ENCODE measurements at regions not wholly inside any gene's neighbourhood (a gene's known extent, or its start where the extent isn't known, plus 50 kb on each side); places are given as distances from the start of the nearest gene placed in this dataset.
"Not testable (repeated sequence)": the region's sequence is repeated elsewhere in the genome, so short reads cannot be mapped to it uniquely, and the experiment has no call there.

- no peaks in the 10 kb centered on the region for H3K9me2 ChIP-seq (replicated peaks; ENCODE audit: low read depth, low read length)
These were observed 198.1 kb downstream of the ENC1 start for GRCh38 chr5:74442466-74442865.

DNA sequence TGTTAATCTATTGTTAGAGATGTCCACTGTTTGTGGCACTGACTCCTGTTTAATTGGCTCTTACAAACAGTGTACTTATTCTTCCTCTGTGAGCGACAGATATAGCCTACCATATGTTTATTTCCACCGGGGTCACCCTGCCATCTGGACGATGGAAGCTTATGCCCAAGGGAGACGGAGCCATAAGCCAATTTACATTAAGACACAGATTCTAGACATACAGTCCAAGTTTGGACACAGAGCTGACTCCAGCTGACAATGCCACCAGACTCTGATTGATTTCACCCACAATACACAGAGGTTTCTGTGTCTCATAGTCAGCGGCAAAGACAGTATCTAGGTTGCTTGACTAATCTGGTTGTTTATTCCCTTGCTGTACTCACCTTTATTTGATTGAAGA lies 198.9 kb downstream of the ENC1 start:
- H2AFZ ChIP-seq (ENCODE audit: low read length) = no peak overlapping the region
- no peak overlapping the region for H3K9ac ChIP-seq (ENCODE audit: low read depth, low read length, poor library complexity, severe bottlenecking)
- H4K20me1 ChIP-seq (ENCODE audit: insufficient read depth, low read length, poor library complexity, severe bottlenecking) = no peaks in the 10 kb centered on the region
- no peaks in the 10 kb centered on the region for H3K4me1 ChIP-seq (ENCODE audit: insufficient read depth, low read length, poor library complexity, severe bottlenecking)
- no peaks in the 10 kb centered on the region for H3K36me3 ChIP-seq (ENCODE audit: insufficient read depth, low read length)
- H3K27me3 ChIP-seq (ENCODE audit: insufficient read depth, low read length, poor library complexity, severe bottlenecking) = no peaks in the 10 kb centered on the region
- H3K4me3 ChIP-seq (ENCODE audit: low read length, poor library complexity, severe bottlenecking) = no peak overlapping the region
- no peak overlapping the region for H3K4me2 ChIP-seq (ENCODE audit: low read depth, low read length, poor library complexity, severe bottlenecking)
- H3K9me3 ChIP-seq (ENCODE audit: insufficient read depth, low read depth, low read length) = no peaks in the 10 kb centered on the region
- no peaks in the 10 kb centered on the region for H3K9me2 ChIP-seq (replicated peaks; ENCODE audit: low read depth, low read length)
- TF ChIP-seq CTCF (conservative IDR thresholded peaks at IDR 0.05; ENCODE audit: low read length) (no peak), EZH2phosphoT487 (IDR thresholded peaks at IDR 0.05; ENCODE audit: borderline replicate concordance) (no peak)
- no peaks in the 10 kb centered on the region for H3F3A ChIP-seq (ENCODE audit: low read depth)
- no peaks in the 10 kb centered on the region for H3K79me2 ChIP-seq (ENCODE audit: insufficient read depth, low read length)

More at GRCh38 chr5:74442466-74442865, 198.1 kb downstream of the ENC1 start:
- H3K4me2 ChIP-seq (ENCODE audit: low read depth, low read length, poor library complexity, severe bottlenecking) = no peak overlapping the region
- H3F3A ChIP-seq (ENCODE audit: low read depth) = no peaks in the 10 kb centered on the region
- H3K4me1 ChIP-seq (ENCODE audit: insufficient read depth, low read length, poor library complexity, severe bottlenecking) = no peaks in the 10 kb centered on the region
- no peak overlapping the region for H2AFZ ChIP-seq (ENCODE audit: low read length)
- no peak overlapping the region for H3K9ac ChIP-seq (ENCODE audit: low read depth, low read length, poor library complexity, severe bottlenecking)
- H3K79me2 ChIP-seq (ENCODE audit: insufficient read depth, low read length) = no peaks in the 10 kb centered on the region
- H3K9me3 ChIP-seq (ENCODE audit: insufficient read depth, low read depth, low read length) = no peaks in the 10 kb centered on the region
- H4K20me1 ChIP-seq (ENCODE audit: insufficient read depth, low read length, poor library complexity, severe bottlenecking) = no peaks in the 10 kb centered on the region
- no peaks in the 10 kb centered on the region for H3K36me3 ChIP-seq (ENCODE audit: insufficient read depth, low read length)
- TF ChIP-seq EZH2phosphoT487 (IDR thresholded peaks at IDR 0.05; ENCODE audit: borderline replicate concordance) (no peak), CTCF (conservative IDR thresholded peaks at IDR 0.05; ENCODE audit: low read length) (no peak)
- H3K27me3 ChIP-seq (ENCODE audit: insufficient read depth, low read length, poor library complexity, severe bottlenecking) = no peaks in the 10 kb centered on the region
- no peak overlapping the region for H3K4me3 ChIP-seq (ENCODE audit: low read length, poor library complexity, severe bottlenecking)

DNA sequence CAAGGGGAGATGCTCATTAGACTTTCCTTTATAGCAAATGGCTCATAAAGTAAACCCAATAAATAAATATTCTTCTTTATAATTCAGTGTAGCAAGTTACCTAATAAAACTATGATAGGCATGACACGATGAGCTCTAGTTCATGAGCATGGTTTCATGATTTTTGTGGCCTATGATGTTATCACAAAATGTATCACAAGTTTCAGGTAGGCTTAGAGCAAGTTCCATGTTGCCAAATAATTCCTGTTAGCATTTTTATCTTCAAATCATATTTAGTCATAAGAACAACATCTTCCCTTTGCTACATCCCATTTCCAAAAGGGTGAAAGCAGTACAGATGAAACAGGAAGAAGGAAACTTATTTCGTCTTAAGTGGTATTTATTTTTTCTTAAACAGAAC lies 200.2 kb downstream of the ENC1 start:
- no peaks in the 10 kb centered on the region for H3K36me3 ChIP-seq (ENCODE audit: insufficient read depth, low read length)
- H3K27me3 ChIP-seq (ENCODE audit: insufficient read depth, low read length, poor library complexity, severe bottlenecking) = no peaks in the 10 kb centered on the region
- H3K9me2 ChIP-seq (replicated peaks; ENCODE audit: low read depth, low read length) = no peaks in the 10 kb centered on the region
- no peaks in the 10 kb centered on the region for H3K9me3 ChIP-seq (ENCODE audit: insufficient read depth, low read depth, low read length)
- H3K79me2 ChIP-seq (ENCODE audit: insufficient read depth, low read length) = no peaks in the 10 kb centered on the region
- H2AFZ ChIP-seq (ENCODE audit: low read length) = no peak overlapping the region
- no peak overlapping the region for H3K9ac ChIP-seq (ENCODE audit: low read depth, low read length, poor library complexity, severe bottlenecking)
- TF ChIP-seq CTCF (conservative IDR thresholded peaks at IDR 0.05; ENCODE audit: low read length) (no peak), EZH2phosphoT487 (IDR thresholded peaks at IDR 0.05; ENCODE audit: borderline replicate concordance) (no peak)
- no peak overlapping the region for H3K4me3 ChIP-seq (ENCODE audit: low read length, poor library complexity, severe bottlenecking)
- H4K20me1 ChIP-seq (ENCODE audit: insufficient read depth, low read length, poor library complexity, severe bottlenecking) = no peaks in the 10 kb centered on the region
- H3K4me2 ChIP-seq (ENCODE audit: low read depth, low read length, poor library complexity, severe bottlenecking) = no peak overlapping the region
- no peaks in the 10 kb centered on the region for H3F3A ChIP-seq (ENCODE audit: low read depth)
- no peaks in the 10 kb centered on the region for H3K4me1 ChIP-seq (ENCODE audit: insufficient read depth, low read length, poor library complexity, severe bottlenecking)

- not testable (repeated sequence) for H3K4me2 ChIP-seq (ENCODE audit: low read depth, low read length, poor library complexity, severe bottlenecking)
- H3K4me1 ChIP-seq (ENCODE audit: insufficient read depth, low read length, poor library complexity, severe bottlenecking) = peaks cover 23% of the 10 kb centered on the region
These were observed 202.7 kb downstream of the ENC1 start for GRCh38 chr5:74437870-74438269.

More at GRCh38 chr5:74437870-74438269, 202.7 kb downstream of the ENC1 start:
- H3K27me3 ChIP-seq (ENCODE audit: insufficient read depth, low read length, poor library complexity, severe bottlenecking); H2AFZ ChIP-seq (ENCODE audit: low read length); H3K36me3 ChIP-seq (ENCODE audit: insufficient read depth, low read length); H4K20me1 ChIP-seq (ENCODE audit: insufficient read depth, low read length, poor library complexity, severe bottlenecking); H3K9me2 ChIP-seq (replicated peaks; ENCODE audit: low read depth, low read length); H3K79me2 ChIP-seq (ENCODE audit: insufficient read depth, low read length); H3F3A ChIP-seq (ENCODE audit: low read depth); H3K9ac ChIP-seq (ENCODE audit: low read depth, low read length, poor library complexity, severe bottlenecking); H3K4me3 ChIP-seq (ENCODE audit: low read length, poor library complexity, severe bottlenecking); H3K9me3 ChIP-seq (ENCODE audit: insufficient read depth, low read depth, low read length): not testable (repeated sequence)

Data from Loucy (cell line).